Suprapubic skin (tissue), 4 donors: ENCODE measurements at regions not wholly inside any gene's neighbourhood (a gene's known extent, or its start where the extent isn't known, plus 50 kb on each side); places are given as distances from the start of the nearest gene placed in this dataset.

Source experiments
- DNase-seq, 2 donors: peaks; one replicate each; pipeline ENCODE4 v3.0.0-alpha.2; 2019; ENCODE audit warnings: low spot score in 2 of 2
- H3K27ac ChIP-seq: fragments of 200-600 bp; sonication (generic); one replicate; pipeline ENCODE4 v1.5.1; 2019
- H3K27me3 ChIP-seq: fragments of 200-600 bp; sonication (generic); one replicate; pipeline ENCODE4 v1.5.1; 2019
- H3K36me3 ChIP-seq: fragments of 200-600 bp; sonication (generic); one replicate; pipeline ENCODE4 v1.5.1; 2019
- H3K4me1 ChIP-seq: fragments of 200-600 bp; sonication (generic); one replicate; pipeline ENCODE4 v1.5.1; 2019
- H3K4me3 ChIP-seq: fragments of 200-600 bp; sonication (generic); one replicate; pipeline ENCODE4 v1.5.1; 2019; ENCODE audit warnings: mild to moderate bottlenecking
- H3K9me3 ChIP-seq: fragments of 200-600 bp; sonication (generic); one replicate; pipeline ENCODE4 v1.5.1; 2019
- EP300 ChIP-seq: sonication (generic); formaldehyde crosslinking; IDR thresholded peaks from one replicate; pipeline ENCODE4 v1.6.1; 2017; ENCODE audit warnings: antibody characterized with exemption
- POLR2A ChIP-seq, 2 donors: fragments of 450-650 bp; IDR thresholded peaks; one replicate each; pipeline ENCODE4 v1.6.1; 2017; ENCODE audit warnings: antibody characterized with exemption in 2 of 2, mild to moderate bottlenecking in 2 of 2, moderate library complexity in 2 of 2
- POLR2AphosphoS5 ChIP-seq, 3 donors: sonication (generic); formaldehyde crosslinking; IDR thresholded peaks; one replicate each; pipeline ENCODE4 v1.6.1; 2017; ENCODE audit warnings: antibody characterized with exemption in 3 of 3
- WGBS: methylation state at CpG from one replicate; pipeline ENCODE4 v1.1.5; 2018; 5-methylcytosine and 5-hydroxymethylcytosine counted together
- TF ChIP-seq, protein P1 (sequence below), 2 donors: fragments of 200-600 bp in 1 of 2; fragments of 450-650 bp in 1 of 2; sonication (generic) in 1 of 2; IDR thresholded peaks; one replicate each; pipeline ENCODE4 v1.5.1; 2016 to 2019; ENCODE audit warnings: antibody characterized with exemption in 2 of 2, mild to moderate bottlenecking in 1 of 2, moderate library complexity in 1 of 2

DNA sequence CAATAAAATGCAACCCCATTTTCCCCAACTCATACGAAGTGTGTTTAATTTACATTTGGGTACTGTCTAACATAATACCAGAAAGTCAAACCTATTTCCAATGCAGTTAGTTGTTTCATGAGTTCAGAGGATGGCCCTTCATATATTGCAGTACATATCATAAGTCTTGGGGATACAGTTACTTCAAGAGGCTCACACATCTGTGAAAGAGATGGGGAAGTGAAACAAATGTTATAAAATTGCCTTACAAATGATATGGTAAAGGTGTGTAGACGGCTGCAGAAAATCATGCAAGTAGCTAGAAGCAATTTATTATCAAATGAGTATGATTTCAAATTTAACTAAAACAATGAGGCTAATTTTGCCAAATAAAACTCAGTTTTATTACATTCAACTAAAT is 219.0 kb upstream of the CDH12 start:
- Histone ChIP-seq H3K27me3 (no peaks in the 10 kb centered on the region), H3K4me3 (no peak overlapping the region), H3K36me3 (no peaks in the 10 kb centered on the region), H3K27ac (no peak overlapping the region), H3K9me3 (no peaks in the 10 kb centered on the region), H3K4me1 (no peaks in the 10 kb centered on the region)
- TF ChIP-seq POLR2A (IDR thresholded peaks at IDR 0.05), result no peak
- TF ChIP-seq, protein P1, sequence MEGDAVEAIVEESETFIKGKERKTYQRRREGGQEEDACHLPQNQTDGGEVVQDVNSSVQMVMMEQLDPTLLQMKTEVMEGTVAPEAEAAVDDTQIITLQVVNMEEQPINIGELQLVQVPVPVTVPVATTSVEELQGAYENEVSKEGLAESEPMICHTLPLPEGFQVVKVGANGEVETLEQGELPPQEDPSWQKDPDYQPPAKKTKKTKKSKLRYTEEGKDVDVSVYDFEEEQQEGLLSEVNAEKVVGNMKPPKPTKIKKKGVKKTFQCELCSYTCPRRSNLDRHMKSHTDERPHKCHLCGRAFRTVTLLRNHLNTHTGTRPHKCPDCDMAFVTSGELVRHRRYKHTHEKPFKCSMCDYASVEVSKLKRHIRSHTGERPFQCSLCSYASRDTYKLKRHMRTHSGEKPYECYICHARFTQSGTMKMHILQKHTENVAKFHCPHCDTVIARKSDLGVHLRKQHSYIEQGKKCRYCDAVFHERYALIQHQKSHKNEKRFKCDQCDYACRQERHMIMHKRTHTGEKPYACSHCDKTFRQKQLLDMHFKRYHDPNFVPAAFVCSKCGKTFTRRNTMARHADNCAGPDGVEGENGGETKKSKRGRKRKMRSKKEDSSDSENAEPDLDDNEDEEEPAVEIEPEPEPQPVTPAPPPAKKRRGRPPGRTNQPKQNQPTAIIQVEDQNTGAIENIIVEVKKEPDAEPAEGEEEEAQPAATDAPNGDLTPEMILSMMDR (IDR thresholded peaks at IDR 0.05), result no peak
- TF ChIP-seq POLR2AphosphoS5 (IDR thresholded peaks at IDR 0.05), result no peak
- TF ChIP-seq EP300, result no peak
- DNase-seq, result no peak
- 79% methylated on average over 2 of the region's 2 CpGs for WGBS

DNA sequence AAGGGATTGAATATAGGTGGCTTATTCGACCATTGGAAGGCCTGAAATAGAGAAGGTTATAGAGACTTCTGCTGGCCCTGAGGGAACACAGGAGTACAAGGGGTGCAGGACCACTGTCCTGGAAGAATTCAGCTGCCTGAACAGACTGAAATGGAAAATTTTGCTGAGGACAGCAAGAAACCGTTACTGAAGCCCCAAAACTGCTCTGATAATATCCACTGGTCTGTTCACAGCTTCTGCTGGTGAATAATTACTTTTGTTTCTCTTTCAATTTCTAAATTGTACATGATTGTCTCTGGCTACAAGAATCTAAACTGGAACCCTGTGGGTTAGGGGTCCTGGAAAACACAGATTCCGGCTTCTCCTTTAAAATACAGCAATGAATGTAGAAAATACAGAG is 218.5 kb upstream of the CDH12 start:
- H3K36me3 ChIP-seq, result no peaks in the 10 kb centered on the region
- H3K27me3 ChIP-seq, result no peaks in the 10 kb centered on the region
- no peaks in the 10 kb centered on the region for H3K4me1 ChIP-seq
- H3K27ac ChIP-seq, result no peak overlapping the region
- WGBS, result 73% methylated on average over 3 of the region's 3 CpGs
- H3K9me3 ChIP-seq, result no peaks in the 10 kb centered on the region
- H3K4me3 ChIP-seq, result no peak overlapping the region
- no peak for DNase-seq
- TF ChIP-seq EP300, result no peak
- no peak for TF ChIP-seq POLR2A (IDR thresholded peaks at IDR 0.05)
- TF ChIP-seq, protein P1 (IDR thresholded peaks at IDR 0.05), result no peak
- no peak for TF ChIP-seq POLR2AphosphoS5 (IDR thresholded peaks at IDR 0.05)

DNA sequence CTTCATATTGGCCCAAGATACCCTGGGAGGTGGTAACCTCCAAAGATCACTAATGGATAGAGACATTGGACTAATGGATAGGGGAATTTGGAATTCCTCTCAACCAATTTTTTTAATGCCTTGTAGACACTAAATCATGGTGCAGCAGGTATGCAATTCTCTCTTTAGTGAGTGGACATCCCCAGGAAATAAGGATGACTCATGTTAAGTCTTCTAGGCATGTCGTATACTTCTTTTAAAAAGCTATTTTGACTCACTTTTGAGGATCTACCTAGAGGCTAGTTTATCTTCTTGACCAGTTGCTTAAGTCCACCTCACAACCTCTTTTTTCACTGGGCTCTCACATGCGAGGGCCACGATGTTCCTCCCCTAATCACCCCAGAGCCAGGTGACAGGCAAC is 211.6 kb upstream of the CDH12 start:
- 90% methylated on average over 3 of the region's 3 CpGs for WGBS

DNA sequence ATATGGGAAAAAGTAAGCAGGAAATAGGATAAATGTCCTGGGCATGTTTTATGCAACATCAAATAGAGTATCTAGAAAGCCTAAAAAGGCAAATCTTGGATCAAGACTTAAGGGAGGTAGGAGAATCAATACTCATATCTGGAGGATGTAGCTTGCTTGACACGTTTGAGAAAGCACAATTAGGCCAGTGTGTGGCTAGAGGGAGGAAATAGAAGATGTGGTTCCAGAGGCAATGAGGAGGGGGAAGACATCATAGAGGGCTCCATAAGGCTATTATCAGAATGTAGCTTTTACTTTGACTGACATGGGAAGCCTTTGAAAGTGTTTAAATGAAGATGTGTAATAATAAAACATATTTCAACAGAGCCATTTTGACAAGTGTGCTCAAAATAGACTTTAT is 200.7 kb upstream of the CDH12 start:
- H3K27ac ChIP-seq, result no peak overlapping the region
- H3K36me3 ChIP-seq, result no peaks in the 10 kb centered on the region
- no peaks in the 10 kb centered on the region for H3K4me1 ChIP-seq
- H3K27me3 ChIP-seq, result no peaks in the 10 kb centered on the region
- no peak overlapping the region for H3K4me3 ChIP-seq
- H3K9me3 ChIP-seq, result no peaks in the 10 kb centered on the region
- no peak for DNase-seq
- WGBS, result 19% methylated on average over 1 of the region's 1 CpG
- TF ChIP-seq, protein P1 (IDR thresholded peaks at IDR 0.05), result no peak
- TF ChIP-seq EP300 (no peak), POLR2A (IDR thresholded peaks at IDR 0.05) (no peak), POLR2AphosphoS5 (IDR thresholded peaks at IDR 0.05) (no peak)

More for the DNA sequence above, 211.6 kb upstream of the CDH12 start:
- TF ChIP-seq POLR2A (IDR thresholded peaks at IDR 0.05) (no peak), EP300 (no peak), POLR2AphosphoS5 (IDR thresholded peaks at IDR 0.05) (no peak)
- TF ChIP-seq, protein P1 (IDR thresholded peaks at IDR 0.05), result no peak
- Histone ChIP-seq H3K4me1 (no peaks in the 10 kb centered on the region), H3K27me3 (no peaks in the 10 kb centered on the region), H3K27ac (no peak overlapping the region), H3K9me3 (no peaks in the 10 kb centered on the region), H3K36me3 (no peaks in the 10 kb centered on the region), H3K4me3 (no peak overlapping the region)
- DNase-seq, result no peak

DNA sequence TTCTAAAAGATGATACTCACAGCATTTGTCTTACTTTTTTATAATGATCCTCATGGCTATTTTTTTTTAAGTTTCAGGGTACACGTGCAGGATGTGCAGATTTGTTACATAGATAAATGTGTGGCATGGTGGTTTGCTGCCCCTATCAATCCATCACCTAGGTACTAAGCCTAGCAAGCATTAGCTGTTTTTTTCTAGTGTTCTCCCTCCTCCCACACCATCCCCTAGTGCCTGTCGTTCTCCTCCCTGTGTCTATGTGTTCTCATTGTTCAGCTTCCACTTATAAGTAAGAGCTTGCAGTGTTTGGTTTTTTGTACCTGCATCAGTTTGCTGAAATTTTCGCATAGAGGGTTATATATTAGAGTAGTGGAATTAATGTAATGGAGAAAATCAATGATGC is 189.1 kb upstream of the CDH12 start:
- Histone ChIP-seq H3K4me3 (no peak overlapping the region), H3K27ac (no peak overlapping the region), H3K9me3 (no peaks in the 10 kb centered on the region), H3K36me3 (no peaks in the 10 kb centered on the region), H3K4me1 (no peaks in the 10 kb centered on the region), H3K27me3 (no peaks in the 10 kb centered on the region)
- no peak for DNase-seq
- WGBS, result 37% methylated on average over 3 of the region's 3 CpGs
- no peak for TF ChIP-seq POLR2A (IDR thresholded peaks at IDR 0.05)
- TF ChIP-seq, protein P1 (IDR thresholded peaks at IDR 0.05), result no peak
- TF ChIP-seq EP300, result no peak
- no peak for TF ChIP-seq POLR2AphosphoS5 (IDR thresholded peaks at IDR 0.05)
